Caco-2 (cell line): ENCODE measurements at regions not wholly inside any gene's neighbourhood (a gene's known extent, or its start where the extent isn't known, plus 50 kb on each side); places are given as distances from the start of the nearest gene placed in this dataset.

Experiments
- BruUV-seq: library from RNA; stranded (reverse); fragments of 400-500 nt; replicated peaks from 2 replicates; lab custom pipeline; 2021; lab: Mats Ljungman, UMichigan
- CTCF ChIA-PET: fragments of 300-600 bp; sonication (Branson Sonifier 250); formaldehyde crosslinking; loops from one replicate; lab custom pipeline; 2022; ENCODE audit warnings: antibody characterized with exemption; lab: Charles Lee
- POLR2A ChIA-PET: fragments of 300-600 bp; sonication (Branson Sonifier 250); formaldehyde crosslinking; loops from one replicate; lab custom pipeline; 2022; ENCODE audit warnings: antibody characterized with exemption; lab: Charles Lee
- DNase-seq, 2 experiments: peaks; one replicate each; pipeline versions ENCODE4 v3.0.0 to v3.0.0-alpha.2; 2020 to 2022
- H3K27me3 ChIP-seq: replicated peaks from 2 replicates; pipeline ENCODE4 v1.6.0; 2011; ENCODE audit warnings: low read length; ENCODE audit not compliant: control insufficient read depth, insufficient read depth
- H3K36me3 ChIP-seq: 2 replicates; pipeline ENCODE4 v1.5.1; 2011; ENCODE audit warnings: low read length; ENCODE audit not compliant: control insufficient read depth, insufficient read depth
- H3K4me1 ChIP-seq: fragments of 250-450 bp; sonication (Bioruptor Pico); 2 replicates; pipeline ENCODE4 v1.5.1; 2020; ENCODE audit warnings: mild to moderate bottlenecking
- H3K4me3 ChIP-seq: 2 replicates; pipeline ENCODE4 v1.5.1; 2011; ENCODE audit warnings: low read depth, mild to moderate bottlenecking, control low read depth, low read length
- H3K9me3 ChIP-seq: fragments of 250-450 bp; sonication (Bioruptor Pico); 2 replicates; pipeline ENCODE4 v1.5.1; 2020; ENCODE audit warnings: mild to moderate bottlenecking, moderate library complexity
- H3K27ac Mint-ChIP-seq: one replicate; pipeline ENCODE4 v1.8.0; 2022; ENCODE audit warnings: mixed read lengths; ENCODE audit not compliant: unreplicated experiment
- H3K27me3 Mint-ChIP-seq: one replicate; pipeline ENCODE4 v1.8.0; 2022; ENCODE audit warnings: mixed read lengths; ENCODE audit not compliant: insufficient read depth, unreplicated experiment
- H3K36me3 Mint-ChIP-seq: one replicate; pipeline ENCODE4 v1.8.0; 2022; ENCODE audit warnings: mild to moderate bottlenecking, mixed read lengths; ENCODE audit not compliant: insufficient read depth, unreplicated experiment
- H3K4me1 Mint-ChIP-seq: one replicate; pipeline ENCODE4 v1.8.0; 2022; ENCODE audit warnings: low read depth, mixed read lengths; ENCODE audit not compliant: unreplicated experiment
- H3K4me3 Mint-ChIP-seq: one replicate; pipeline ENCODE4 v1.8.0; 2022; ENCODE audit warnings: mild to moderate bottlenecking, moderate library complexity, mixed read lengths; ENCODE audit not compliant: unreplicated experiment
- H3K9me3 Mint-ChIP-seq: one replicate; pipeline ENCODE4 v1.8.0; 2022; ENCODE audit warnings: mixed read lengths; ENCODE audit not compliant: unreplicated experiment
- intact Hi-C: fragments of 100-400 bp; cut with micrococcal nuclease; formaldehyde crosslinking; loops from one replicate; pipeline ENCODE4 v1.10.0; 2022; ENCODE audit not compliant: unreplicated experiment
- TF ChIP-seq, protein P1 (sequence below), 2 experiments: fragments of 200-600 bp in 1 of 2; IDR thresholded peaks; 1 replicate in 1 of 2; 2 replicates in 1 of 2; pipeline versions ENCODE4 v1.5.1 to v1.8.0; 2011 to 2022; ENCODE audit warnings: antibody characterized with exemption in 1 of 2, control low read depth in 1 of 2, inconsistent platforms in 1 of 2, low read depth in 1 of 2, low read length in 1 of 2, mild to moderate bottlenecking in 1 of 2, moderate library complexity in 1 of 2; ENCODE audit not compliant: insufficient read depth in 1 of 2, severe bottlenecking in 1 of 2, unreplicated experiment in 1 of 2

DNA sequence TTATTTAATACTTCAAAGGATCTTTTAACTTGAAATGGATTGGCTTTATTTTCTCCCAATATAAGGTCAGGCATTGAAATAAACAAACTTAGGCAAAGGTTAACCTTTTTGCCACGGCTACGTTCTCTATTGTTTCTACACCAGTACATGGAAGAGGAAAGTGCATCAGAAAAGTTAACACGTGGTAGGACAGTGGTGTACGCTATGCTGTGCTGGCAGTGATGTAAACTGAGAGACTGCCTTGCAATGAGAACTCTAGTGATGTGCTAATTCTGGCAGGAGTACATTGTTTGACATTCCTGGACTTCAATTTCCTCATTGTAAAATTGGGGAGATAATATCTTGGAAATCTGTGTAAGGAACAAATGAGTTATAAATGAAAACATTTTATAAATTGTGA, 208.2 kb downstream of the TMA16 start:
- H3K4me3 Mint-ChIP-seq, result no peak overlapping the region
- no peaks in the 10 kb centered on the region for H3K4me1 Mint-ChIP-seq
- H3K27ac Mint-ChIP-seq, result no peak overlapping the region
- H3K36me3 Mint-ChIP-seq, result no peaks in the 10 kb centered on the region
- Histone ChIP-seq H3K9me3 (no peaks in the 10 kb centered on the region), H3K36me3 (no peaks in the 10 kb centered on the region), H3K4me3 (no peak overlapping the region), H3K4me1 (no peaks in the 10 kb centered on the region), H3K27me3 (no peaks in the 10 kb centered on the region)
- TF ChIP-seq, protein P1, sequence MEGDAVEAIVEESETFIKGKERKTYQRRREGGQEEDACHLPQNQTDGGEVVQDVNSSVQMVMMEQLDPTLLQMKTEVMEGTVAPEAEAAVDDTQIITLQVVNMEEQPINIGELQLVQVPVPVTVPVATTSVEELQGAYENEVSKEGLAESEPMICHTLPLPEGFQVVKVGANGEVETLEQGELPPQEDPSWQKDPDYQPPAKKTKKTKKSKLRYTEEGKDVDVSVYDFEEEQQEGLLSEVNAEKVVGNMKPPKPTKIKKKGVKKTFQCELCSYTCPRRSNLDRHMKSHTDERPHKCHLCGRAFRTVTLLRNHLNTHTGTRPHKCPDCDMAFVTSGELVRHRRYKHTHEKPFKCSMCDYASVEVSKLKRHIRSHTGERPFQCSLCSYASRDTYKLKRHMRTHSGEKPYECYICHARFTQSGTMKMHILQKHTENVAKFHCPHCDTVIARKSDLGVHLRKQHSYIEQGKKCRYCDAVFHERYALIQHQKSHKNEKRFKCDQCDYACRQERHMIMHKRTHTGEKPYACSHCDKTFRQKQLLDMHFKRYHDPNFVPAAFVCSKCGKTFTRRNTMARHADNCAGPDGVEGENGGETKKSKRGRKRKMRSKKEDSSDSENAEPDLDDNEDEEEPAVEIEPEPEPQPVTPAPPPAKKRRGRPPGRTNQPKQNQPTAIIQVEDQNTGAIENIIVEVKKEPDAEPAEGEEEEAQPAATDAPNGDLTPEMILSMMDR (IDR thresholded peaks at IDR 0.05; ENCODE audit: insufficient read depth in 1 of 2, low read depth in 1 of 2, low read length in 1 of 2, severe bottlenecking in 1 of 2, unreplicated experiment in 1 of 2), result no peak
- no peaks in the 10 kb centered on the region for H3K27me3 Mint-ChIP-seq
- ChIA-PET CTCF (no interaction called here), POLR2A (no interaction called here)
- H3K9me3 Mint-ChIP-seq, result no peaks in the 10 kb centered on the region
- intact Hi-C loops, result no loop called here
- no TSS peak for BruUV-seq
- DNase-seq, result no peak

DNA sequence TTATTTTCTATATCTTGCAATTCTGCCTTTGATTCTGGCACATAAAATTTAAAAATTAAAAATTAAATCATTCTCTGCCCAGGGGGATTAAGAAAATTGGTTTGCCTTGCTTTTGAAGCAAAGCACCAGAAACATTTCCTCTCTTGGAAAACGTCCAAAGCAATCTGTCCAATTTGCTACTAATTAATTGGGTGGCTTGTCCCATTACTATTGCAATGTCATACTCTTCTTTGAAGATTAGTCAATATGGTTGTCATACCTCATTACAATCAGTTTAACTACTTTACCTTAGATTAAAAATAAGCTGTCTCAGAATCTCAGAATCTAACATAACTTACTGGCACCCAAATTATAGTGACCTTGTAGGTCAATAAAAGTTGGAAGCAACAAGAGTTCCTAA, 208.8 kb downstream of the TMA16 start:
- H3K27me3 Mint-ChIP-seq, result no peaks in the 10 kb centered on the region
- H3K9me3 Mint-ChIP-seq, result no peaks in the 10 kb centered on the region
- H3K4me1 Mint-ChIP-seq, result no peaks in the 10 kb centered on the region
- ChIA-PET POLR2A (no interaction called here), CTCF (no interaction called here)
- H3K9me3 ChIP-seq, result no peaks in the 10 kb centered on the region
- BruUV-seq, result no TSS peak
- no peaks in the 10 kb centered on the region for H3K36me3 Mint-ChIP-seq
- intact Hi-C loops, result no loop called here
- no peak overlapping the region for H3K27ac Mint-ChIP-seq
- H3K4me3 Mint-ChIP-seq, result no peak overlapping the region
- no peak for DNase-seq
- no peaks in the 10 kb centered on the region for H3K27me3 ChIP-seq
- no peaks in the 10 kb centered on the region for H3K4me1 ChIP-seq
- H3K36me3 ChIP-seq, result no peaks in the 10 kb centered on the region
- H3K4me3 ChIP-seq, result no peak overlapping the region
- TF ChIP-seq, protein P1 (IDR thresholded peaks at IDR 0.05; ENCODE audit: insufficient read depth in 1 of 2, low read depth in 1 of 2, low read length in 1 of 2, severe bottlenecking in 1 of 2, unreplicated experiment in 1 of 2), result no peak

DNA sequence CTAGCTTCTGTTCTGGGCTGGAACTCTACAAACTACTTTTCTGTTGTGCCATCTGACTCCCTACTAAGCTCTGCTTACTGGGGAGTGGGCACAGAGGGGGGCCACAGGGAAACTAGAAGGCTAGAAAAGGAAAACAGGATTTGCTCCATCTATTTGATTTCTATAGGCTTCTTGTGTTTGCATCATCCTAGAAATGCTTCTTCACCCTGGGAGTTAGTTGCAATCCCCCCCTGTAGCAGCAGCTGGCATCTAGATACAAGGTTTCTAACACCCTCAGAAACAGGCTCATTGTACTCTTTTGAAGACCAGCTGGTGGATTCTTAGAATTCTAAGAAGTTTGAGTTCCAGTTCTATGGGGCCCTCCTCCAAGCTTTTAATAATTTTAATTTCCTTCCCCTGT, 213.4 kb downstream of the TMA16 start:
- Mint-ChIP-seq H3K27ac (no peak overlapping the region), H3K4me3 (no peak overlapping the region), H3K36me3 (no peaks in the 10 kb centered on the region), H3K9me3 (no peaks in the 10 kb centered on the region), H3K27me3 (no peaks in the 10 kb centered on the region), H3K4me1 (no peaks in the 10 kb centered on the region)
- BruUV-seq, result no TSS peak
- Histone ChIP-seq H3K36me3 (no peaks in the 10 kb centered on the region), H3K27me3 (no peaks in the 10 kb centered on the region), H3K9me3 (no peaks in the 10 kb centered on the region), H3K4me1 (no peaks in the 10 kb centered on the region), H3K4me3 (no peak overlapping the region)
- ChIA-PET CTCF (no interaction called here), POLR2A (no interaction called here)
- intact Hi-C loops, result no loop called here
- TF ChIP-seq, protein P1 (IDR thresholded peaks at IDR 0.05; ENCODE audit: insufficient read depth in 1 of 2, low read depth in 1 of 2, low read length in 1 of 2, severe bottlenecking in 1 of 2, unreplicated experiment in 1 of 2), result no peak
- no peak for DNase-seq
